Suppressor macrophage treated with lipopolysaccharide for 1 hour (primary cell): ENCODE measurements at regions not wholly inside any gene's neighbourhood (a gene's known extent, or its start where the extent isn't known, plus 50 kb on each side); places are given as distances from the start of the nearest gene placed in this dataset.
A peak's percentile ranks its signal among the peaks of the same experiment; 100 is the strongest.
"Not testable (repeated sequence)": the region's sequence is repeated elsewhere in the genome, so short reads cannot be mapped to it uniquely, and the experiment has no call there.

ENCODE experiments used
- DNase-seq, 3 donors: peaks; one replicate each; pipeline ENCODE4 v3.0.0-alpha.2; 2020 to 2022

DNA sequence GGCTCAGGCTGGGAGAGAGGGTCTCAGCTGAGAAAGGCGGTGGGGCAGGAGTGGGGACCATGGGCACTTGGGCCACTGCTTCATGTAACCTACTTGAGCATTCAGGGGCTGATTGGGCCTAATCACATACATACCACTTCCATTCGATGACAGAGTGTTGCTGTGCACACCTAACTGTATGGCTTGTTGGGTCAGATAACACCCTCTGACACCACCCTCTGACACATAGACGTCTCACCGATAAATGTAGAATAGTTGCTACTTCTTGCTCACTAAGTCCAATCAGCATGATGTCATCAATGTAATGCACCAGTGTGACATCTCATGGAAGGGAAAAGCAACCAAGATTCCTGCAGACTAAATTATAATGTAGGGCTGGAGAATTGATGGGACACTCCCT is 252.9 kb upstream of the SGCG start:
- peak in 1 of 3 donors; percentile 22 for DNase-seq

DNA sequence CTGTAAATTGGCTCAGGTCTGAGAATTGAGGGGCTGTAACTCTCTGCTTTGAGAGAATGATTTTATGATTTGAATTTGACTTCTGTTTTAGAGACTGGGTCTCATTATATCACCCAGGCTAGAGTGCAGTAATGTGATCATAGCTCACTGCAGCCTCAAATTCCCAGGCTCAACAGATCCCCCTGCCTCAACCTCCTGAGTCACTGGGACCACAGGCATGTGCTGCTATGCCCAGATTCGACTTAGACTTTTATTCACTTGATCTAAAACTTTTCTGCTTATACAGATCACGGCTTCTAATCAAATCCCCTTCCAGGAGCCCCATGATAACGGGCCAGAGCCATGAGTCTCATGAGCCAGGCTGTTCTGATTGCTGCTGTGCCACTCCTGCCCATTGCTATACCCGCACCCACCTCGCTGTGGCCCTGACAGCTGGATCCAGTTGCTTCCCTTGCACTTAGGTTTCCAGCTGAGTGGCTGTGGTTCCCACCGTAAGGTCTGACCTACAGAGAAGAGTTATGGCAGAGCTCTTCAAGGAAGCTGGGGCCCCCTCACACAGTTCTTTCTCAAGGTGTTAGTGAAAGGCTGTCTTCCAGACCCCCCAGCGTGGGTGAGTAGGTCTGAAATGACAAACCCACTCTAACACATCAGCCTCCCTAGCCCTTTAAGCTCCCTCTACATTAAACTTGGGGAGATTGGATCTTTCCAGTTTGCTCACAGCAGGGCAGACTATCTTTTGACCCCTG is 251.2 kb upstream of the SGCG start:
- no peak for DNase-seq

DNA sequence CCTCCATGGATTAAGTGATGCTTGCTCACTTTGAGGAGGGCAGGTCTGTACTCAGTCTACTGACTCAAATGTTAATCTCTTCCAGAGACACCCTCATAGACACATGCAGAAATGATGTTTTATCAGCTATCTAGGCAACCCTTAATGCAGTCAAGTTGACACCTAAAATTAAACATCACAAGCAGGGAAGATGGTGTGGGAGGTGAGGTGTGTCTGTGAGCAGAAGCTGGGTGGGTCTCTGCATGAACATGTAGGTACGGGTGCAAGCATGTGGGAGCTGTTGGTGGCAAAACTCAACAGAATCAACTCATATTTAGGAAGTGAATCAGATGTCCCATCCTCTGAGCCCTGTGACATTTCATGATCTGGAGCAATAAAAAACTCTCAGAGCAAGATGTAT is 249.2 kb upstream of the SGCG start:
- DNase-seq: no peak

DNA sequence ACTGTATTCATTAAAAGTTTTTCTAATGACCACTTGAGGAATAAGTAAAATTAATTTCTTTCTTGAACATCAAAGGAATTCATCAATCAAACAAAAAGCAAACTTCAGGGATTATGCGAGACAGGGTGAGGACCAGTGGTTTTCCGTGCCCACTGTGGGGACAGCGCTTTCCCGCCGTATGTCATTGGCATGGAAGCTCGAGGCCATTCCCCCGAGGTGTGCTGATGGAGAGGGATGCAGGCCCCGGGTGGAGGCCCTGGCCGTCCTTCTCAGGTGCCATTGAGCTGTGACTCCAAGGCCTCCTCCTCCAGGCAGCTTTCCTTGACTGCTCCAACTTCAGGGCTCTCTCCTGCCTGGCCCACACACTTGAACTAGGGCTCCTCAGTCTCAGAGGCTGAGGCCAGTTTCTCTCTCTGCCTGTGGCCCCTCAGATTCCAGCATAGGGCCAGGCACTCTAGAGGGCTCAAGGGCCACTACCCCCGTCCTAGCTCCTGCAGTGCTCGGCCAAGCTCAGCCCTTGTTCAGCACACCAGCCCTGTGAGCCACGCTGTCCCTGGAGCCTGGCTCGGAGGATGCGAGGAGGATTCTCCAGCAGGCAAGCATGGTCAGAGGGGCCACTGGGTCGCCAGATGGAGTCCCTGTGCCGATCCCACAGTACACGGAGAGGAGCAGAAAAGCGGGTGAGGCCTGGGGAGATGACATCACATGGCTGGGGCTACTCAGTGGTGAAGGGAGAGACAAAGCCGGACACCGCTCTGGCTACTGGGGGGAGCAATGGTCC is 248.0 kb upstream of the SGCG start:
- DNase-seq: not testable (repeated sequence)

DNA sequence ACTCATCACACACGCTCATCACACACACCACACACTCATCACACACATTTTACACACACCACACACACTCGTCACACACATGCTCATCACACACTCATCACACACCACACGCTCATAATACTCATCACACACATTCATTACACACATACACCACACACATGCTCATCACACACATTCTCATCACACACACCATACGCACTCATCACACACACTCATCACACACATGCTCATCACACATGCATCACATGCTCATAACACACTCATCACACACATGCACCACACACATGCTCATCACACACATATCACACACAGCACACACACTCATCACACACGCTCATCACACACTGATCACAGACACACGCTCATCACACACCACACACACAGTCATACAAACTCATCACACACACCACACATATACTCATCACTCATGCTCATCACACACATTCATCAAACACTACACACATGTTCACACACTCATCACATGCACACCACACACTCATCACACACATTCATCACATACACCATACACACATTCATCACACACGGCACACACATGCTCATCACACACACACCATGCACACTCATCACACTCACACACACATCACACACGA is 247.1 kb upstream of the SGCG start:
- no peak for DNase-seq

DNA sequence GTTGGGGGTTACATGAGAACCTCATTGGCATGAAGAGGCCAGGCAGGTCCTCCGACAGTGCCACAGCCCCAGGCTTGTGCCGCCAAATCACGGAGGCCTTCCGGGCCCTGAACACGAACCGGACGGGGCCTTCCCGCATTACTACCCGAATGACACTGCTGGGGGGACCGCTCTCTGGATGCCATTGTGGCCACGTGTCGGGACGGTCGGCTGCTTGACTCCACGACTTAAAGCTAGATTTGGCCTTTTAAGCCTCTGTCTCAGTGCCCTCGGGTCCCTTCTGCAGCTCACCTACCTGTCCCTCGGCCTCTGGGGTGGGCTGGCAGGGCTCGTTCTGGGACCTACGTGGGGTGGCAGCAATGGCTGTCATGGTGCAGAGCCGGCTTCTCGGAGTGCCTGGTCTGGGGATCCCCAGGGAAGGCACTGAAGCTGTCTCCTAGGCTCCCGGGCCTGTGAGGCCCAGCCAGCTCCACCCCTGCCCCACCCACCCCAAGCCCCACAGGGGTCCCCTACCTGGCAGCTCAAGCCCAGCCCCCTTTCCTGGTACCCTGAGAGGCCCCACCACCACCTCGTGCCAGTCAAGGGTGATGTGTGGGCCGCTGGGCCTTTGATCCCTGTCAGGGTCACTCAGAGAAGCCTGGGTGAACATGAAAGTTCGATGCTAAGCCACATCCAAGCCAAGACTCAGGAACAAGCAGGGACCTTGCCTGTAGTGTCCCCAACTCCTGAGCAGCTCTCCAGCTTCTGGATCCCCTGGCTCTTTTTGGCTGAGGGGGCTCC is 245.8 kb upstream of the SGCG start:
- no peak for DNase-seq

DNA sequence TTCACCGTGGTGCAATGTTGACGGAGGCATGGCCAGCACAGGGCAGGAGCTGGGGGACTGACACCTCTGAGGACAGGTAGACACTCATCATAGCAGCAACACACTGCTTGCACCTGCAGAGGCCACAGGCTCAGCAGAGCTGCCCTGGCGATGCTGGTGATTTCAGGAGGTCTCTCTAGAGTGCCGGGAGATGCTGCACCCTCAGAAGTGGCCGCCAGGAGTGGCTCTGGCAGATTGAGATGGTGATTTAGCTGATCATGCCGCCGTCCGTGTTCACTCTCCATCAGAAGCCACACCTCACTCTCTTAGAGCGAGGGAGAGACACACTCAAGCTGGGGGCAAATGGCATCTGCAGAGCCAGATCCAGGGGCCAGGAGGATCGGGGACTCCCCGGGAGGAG is 244.6 kb upstream of the SGCG start:
- no peak for DNase-seq

DNA sequence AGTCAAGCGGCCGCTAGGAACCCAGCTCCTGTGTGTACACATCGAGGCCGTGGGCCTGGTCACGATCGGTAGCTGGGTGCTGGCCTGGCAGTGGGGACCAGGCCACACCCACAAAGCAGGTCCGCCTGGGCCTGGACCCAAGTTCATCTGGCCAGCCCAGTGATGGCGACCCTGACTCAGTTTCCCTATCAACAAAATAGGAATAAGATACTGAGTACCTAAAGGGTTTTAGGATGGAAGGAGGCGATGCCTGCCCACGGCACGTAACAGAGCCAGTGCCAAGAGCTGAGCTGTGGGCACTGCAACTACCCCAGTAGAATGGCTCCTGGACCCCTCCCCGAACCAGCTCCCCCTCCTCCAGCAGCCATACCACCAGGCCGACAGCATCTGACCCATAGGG is 243.5 kb upstream of the SGCG start:
- no peak for DNase-seq

DNA sequence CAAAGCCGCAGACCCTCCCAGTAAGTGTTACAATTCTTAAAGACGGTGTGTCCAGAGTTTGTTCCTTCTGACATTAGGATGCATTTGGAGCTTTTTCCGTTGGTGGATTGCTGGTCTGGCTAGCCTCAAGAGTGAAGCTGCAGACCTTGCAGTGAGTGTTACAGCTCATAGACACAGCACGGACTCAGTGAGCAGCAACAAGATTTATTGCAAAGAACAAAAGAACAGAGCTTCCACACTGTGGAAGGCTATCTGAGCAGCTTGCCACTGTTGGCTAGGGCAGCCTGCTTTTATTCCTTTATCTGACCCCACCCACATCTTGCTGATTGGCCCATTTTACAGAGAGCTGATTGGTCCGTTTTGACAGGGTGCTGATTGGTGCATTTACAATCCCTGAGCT is 242.8 kb upstream of the SGCG start:
- no peak for DNase-seq

DNA sequence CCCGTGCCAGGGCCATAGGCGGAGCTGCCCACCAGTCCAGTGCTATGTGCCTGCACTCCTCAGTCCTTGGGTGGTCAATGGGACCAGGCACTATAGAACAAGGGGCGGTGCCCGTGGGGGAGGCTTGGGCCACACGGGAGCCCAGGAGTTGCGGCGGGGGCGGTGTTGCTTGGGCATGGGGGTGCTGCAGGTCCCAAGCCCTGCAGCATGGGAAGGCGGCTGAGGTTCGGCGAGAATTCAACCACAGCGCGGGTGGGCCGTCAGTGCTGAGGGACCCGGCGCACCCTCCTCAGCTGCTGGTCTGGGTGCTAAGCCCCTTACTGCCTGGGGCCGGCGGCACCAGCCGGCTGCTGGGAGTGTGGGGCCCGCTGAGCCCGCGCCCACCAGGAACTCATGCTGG is 242.2 kb upstream of the SGCG start:
- no peak for DNase-seq

DNA sequence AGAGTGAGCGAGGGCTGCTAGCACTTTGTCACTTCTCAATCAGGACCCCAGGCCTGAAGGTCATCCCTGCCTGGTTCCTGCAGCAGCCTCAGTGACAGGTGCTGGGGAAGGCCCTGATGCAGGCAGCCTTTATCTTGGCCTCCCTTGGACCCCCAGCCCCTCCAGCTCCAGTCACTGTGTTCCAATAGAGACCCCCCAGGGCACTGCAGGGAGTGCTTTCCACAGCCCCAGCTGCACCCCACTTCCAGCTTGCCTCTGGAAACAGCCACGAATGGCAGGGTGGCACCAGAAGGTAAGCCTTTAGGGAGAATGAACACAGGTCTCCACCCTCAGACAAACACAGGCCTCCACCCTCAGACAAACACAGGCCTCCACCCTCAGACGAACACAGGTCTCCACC is 241.6 kb upstream of the SGCG start:
- DNase-seq: no peak

DNA sequence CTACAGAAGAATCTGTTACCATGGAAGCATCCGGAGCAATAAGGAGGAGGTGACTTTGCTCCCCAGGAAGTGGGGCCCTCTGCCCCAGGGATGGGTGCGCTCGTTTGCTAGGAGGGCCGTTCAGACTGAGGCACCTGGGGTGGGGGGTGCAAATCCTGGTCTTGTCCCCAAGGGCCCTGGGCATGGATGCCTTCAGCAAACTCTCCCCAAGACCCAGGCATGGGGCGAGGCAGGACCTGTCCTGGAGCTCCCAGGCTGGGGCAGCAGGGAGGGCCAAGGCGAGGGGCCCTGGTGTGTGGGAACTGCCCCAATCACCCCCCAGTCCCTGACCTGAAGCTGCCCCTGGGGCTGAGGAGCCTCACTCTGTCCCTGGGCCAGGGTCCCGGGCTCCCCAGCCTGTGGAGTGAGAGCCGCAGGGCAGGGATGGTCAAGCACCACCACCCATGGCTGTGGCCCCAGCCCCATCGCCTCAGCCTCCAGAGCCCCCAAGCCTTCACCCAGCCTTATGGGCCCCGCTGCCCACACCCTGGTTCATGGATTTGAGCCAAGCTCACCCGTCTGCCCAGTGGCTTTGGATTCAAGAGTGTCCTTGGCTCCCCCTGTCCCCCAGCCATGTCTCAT is 240.6 kb upstream of the SGCG start:
- no peak for DNase-seq

DNA sequence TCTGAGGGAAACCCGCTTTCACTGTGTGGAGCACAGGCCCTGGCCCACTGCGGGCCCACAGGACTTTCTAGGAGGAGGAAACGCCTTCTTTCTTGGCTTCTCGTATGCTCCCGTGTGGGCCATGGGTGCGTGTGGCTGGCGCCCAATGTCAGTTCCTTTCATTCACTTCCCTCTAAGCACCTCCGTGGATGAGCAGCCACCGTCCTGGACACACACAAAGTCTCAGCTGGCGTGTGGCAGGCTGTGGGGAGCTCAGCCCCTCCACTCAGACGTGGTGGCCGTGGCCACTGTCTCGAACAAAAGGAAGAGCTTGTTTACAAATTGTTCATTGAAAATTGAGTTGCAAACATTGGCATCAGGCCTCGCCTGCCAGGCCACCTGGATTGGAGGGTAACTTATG is 240.0 kb upstream of the SGCG start:
- no peak for DNase-seq

DNA sequence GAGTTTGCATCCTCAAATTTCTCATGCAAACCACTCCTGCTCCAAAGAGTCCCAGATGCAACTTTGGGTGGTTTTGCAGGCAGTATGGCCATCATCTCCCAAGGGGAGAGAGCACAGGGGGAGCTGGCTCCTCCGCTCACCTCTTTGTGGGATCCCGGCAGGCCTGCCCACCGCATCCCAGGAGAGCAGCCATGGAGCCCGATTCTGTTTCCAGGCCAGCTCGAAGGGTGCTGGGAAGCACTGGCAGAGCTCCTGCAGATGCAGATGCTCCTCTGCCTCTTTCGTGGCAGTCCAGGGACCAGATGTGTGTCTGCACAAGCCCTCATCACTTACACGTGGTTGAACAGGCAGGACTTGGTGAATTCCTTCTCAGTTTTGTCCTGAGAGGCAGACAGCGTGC is 239.3 kb upstream of the SGCG start:
- DNase-seq: not testable (repeated sequence)

DNA sequence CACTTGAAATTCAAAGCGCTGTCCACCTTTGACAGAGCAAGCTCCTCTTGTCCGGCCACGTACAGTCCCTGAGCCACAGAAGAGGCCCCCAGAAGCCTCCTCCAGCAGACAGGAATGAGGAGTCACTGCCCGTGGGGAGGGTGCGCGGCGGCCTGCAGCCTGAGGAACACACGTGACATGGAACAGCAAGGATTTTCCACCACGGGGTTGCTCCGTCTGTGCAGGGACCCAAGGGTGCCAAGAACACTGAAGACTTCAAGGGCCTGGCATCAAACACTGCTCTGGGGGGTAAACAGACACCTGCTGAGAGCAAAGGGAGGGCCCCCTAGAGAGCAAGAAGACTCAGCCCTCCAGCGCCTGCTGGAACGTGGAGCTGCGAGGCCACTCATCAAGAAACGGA is 237.9 kb upstream of the SGCG start:
- DNase-seq: not testable (repeated sequence)

DNA sequence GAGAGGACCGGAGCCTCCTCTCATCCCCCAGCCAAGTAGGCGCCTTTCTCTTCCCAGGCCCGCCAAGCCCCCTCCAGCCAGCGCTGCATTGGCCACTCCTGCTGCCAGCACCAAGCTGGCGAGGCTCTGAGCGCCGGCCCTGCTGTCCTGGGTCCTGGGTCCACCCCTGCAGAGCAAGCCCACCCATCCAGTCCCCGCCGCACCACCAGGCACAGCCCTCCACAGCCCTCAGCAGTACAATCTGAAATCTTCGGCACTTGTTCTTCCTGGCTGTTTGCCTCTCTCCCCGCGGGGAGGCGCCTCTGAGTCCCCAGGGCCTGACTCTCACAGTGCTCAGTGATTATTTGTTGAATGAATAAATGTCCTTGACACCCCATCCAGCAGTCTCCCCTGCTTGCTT is 236.4 kb upstream of the SGCG start:
- no peak for DNase-seq

DNA sequence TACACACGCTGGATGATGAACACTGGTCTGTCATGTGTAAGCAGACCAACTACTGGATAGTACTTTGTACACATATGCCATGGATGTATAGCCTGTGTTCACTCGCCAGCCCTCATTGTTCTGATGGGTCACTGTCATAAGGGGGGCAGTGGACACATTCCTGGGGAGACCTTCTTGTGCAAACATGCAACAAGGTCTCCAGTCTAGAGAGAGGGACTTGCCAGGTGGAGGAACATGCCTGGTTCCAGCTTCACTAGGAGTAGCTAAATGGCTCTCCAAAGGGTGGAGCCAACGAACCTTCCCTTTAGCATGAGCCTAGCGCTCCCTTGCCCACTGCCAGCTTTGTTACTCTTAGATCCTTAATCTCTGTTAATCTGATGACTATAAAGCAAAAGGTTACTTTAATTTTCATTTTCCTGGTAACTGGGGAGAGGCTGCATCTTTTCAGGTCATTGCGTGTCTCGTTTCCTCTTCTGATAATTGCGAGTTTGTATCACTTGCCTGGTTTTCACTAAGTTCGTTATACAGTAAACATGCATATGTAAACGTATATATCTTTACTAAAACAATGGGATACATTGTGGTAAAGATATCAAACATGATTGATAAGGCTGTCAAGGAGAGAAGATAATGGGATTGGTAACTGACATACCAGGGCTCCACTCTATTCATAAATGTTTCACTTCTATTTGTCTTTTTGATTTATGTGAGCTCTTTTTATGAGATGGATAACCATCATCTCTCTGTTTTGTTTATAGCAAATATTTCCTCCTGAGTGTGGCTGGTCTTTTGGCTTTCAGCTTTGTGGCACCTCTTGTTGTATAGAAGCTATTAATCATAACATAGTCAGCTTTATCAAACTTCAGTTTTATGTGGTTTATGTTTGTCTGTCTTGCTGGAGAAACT is 235.2 kb upstream of the SGCG start:
- DNase-seq: no peak

DNA sequence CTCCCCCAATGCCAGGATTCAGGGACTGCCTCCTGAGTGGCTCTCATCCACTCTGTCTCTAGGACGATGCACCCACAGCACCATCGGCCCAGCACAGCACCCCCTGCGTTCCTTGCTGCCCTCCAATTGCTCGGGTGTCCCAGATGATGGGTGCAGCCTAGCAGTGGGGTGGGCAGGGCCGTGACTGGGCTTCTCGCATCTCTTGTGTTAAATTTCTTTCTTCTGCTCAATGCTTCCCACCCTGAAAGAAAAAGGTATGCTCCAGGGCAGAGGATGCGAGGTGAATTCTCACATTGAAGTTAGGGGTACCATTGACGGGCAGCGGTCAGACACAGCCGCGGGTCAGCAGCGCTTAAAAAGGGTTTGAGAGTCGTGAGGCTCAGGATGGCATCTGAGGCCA is 232.4 kb upstream of the SGCG start:
- DNase-seq: no peak

DNA sequence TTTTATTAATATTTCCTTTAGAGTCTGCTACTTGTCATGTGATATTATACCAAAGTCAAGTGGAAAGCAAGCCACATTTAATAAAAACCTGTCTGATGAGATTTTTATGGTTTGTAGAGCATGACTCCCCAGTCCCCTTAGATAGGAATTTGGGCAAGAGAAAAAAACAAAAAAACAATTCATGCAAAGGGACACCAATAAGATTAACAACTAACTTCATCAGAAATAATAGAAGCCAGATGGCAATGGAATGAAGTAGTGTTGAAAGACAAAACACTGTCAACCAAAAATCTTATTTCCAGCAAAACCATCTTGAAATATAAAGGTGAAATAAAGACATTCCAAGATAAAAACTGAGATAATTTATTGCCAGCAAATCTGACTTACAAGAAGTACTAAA is 228.8 kb upstream of the SGCG start:
- DNase-seq: not testable (repeated sequence)

DNA sequence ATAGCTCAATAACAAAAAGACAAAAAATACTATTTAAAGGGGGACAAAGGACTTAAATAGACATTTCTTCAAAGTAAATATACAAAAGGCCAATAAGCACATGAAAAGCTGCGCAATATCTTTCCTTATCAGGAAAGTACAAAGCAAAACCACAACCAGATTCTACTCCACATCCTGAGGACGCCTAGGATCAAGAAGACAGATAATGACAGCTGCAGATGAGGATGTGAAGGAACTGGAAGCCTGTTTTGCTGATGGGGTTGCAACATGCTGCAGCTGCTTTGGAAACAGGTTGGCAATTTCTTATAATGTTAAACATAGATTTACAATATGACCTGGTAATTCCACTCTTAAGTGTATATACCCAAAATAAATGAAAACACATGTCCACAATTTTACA is 225.6 kb upstream of the SGCG start:
- DNase-seq: not testable (repeated sequence)

DNA sequence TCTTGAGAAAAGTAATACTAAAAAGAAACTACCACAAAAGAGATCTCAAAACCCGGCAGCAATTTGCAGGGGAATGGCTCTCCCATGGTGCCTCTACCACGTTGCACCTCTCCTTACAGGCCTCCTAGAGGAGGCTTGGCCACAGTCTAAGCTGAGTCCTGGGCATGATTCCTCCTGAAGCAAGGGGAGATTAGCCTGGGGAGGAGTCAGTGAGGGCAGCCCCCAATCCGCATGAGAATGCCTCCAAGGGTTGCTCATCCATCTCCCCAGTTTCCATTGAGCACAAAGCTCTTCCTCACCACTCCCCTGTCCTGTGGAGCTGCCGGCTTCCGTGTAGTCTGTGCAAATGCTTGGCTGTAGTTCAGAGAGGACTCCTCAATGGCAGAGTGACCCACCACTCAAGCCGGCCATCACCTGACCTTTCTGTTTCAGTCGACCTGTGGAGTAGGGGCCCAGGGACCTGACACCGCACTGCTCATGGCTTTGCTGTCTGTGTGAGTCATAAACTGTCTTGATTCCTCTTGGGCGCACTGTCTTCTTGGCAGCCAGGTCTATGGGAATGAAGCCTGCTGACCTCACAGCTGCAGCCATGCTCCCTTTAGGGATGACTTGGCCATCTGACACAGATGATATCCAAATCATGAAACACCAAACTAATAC is 224.2 kb upstream of the SGCG start:
- DNase-seq: not testable (repeated sequence)
